ENCODE measurements at regions not wholly inside any gene's neighbourhood (a gene's known extent, or its start where the extent isn't known, plus 50 kb on each side); places are given as distances from the start of the nearest gene placed in this dataset.

GRCh38 chr9:26437056-26437711, 455.4 kb downstream of the CAAP1 start:
- POLR2A ChIA-PET: no interaction called here
- H3K27me3 ChIP-seq (ENCODE audit: insufficient read depth): no peaks in the 10 kb centered on the region
- H3K9me3 ChIP-seq: no peaks in the 10 kb centered on the region

DNA sequence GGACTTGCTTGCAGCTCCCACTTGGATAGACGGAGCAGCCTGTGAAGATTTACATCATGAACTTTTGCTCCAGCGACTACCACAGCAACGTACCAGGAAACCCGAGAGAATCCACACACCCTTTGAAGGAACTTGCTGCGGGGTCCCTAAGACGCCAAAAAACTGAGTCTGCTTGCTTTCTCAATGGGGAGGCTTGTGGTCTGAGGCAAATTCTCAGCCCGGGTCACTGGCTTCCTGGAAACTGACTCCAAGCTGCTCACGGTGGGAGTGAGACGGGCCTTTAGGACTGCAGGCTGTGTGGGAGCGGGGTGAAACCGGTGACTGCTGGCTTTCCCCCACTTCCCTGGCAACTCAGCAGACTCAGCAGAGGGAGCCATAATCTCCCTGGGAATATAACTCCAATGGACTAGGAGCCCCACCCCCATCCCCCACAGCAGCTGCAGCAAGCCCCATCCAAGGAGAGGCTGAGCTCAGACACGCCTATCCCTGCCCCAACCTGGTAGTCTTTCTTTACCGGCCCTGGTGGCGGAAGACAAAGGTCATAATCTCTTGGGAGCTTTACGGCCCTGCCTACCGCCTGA, 466.0 kb downstream of the CAAP1 start:
- no peaks in the 10 kb centered on the region for H3K9me2 ChIP-seq
- no peak overlapping the region for H3K27ac ChIP-seq (ENCODE audit: low read depth in 2 of 2, low read length in 1 of 2)
- H3K9ac ChIP-seq: no peak overlapping the region
- H4K20me1 ChIP-seq (ENCODE audit: insufficient read depth): no peaks in the 10 kb centered on the region
- H3K9me3 ChIP-seq: no peaks in the 10 kb centered on the region
- WGBS (ENCODE audit: low lambda C conversion rate): 63% methylated on average over 10 of the region's 16 CpGs
- H3K79me2 ChIP-seq (ENCODE audit: insufficient read depth): no peaks in the 10 kb centered on the region
- no peak for DNase-seq
- no peaks in the 10 kb centered on the region for H3K4me1 ChIP-seq (ENCODE audit: control insufficient read depth in 1 of 2, insufficient read depth in 2 of 2, low read depth in 1 of 2, low read length in 1 of 2)
- TF ChIP-seq, protein P1, sequence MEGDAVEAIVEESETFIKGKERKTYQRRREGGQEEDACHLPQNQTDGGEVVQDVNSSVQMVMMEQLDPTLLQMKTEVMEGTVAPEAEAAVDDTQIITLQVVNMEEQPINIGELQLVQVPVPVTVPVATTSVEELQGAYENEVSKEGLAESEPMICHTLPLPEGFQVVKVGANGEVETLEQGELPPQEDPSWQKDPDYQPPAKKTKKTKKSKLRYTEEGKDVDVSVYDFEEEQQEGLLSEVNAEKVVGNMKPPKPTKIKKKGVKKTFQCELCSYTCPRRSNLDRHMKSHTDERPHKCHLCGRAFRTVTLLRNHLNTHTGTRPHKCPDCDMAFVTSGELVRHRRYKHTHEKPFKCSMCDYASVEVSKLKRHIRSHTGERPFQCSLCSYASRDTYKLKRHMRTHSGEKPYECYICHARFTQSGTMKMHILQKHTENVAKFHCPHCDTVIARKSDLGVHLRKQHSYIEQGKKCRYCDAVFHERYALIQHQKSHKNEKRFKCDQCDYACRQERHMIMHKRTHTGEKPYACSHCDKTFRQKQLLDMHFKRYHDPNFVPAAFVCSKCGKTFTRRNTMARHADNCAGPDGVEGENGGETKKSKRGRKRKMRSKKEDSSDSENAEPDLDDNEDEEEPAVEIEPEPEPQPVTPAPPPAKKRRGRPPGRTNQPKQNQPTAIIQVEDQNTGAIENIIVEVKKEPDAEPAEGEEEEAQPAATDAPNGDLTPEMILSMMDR (IDR thresholded peaks at IDR 0.05): no peak
- TF ChIP-seq TAF1 (IDR thresholded peaks at IDR 0.05; ENCODE audit: borderline replicate concordance, low read depth, low read length) (no peak), GATA2 (CRISPR knock-in tag; IDR thresholded peaks at IDR 0.05) (no peak), MAX (IDR thresholded peaks at IDR 0.05; ENCODE audit: low read depth) (no peak), POLR2AphosphoS5 (IDR thresholded peaks at IDR 0.05; ENCODE audit: low read depth, low read length) (no peak), RAD21 (IDR thresholded peaks at IDR 0.05; ENCODE audit: low read length) (no peak), EP300 (IDR thresholded peaks at IDR 0.05; ENCODE audit: borderline replicate concordance in 1 of 2, low read depth in 1 of 2, low read length in 1 of 2) (no peak), RCOR1 (IDR thresholded peaks at IDR 0.05; ENCODE audit: low read length) (no peak), MXI1 (IDR thresholded peaks at IDR 0.05; ENCODE audit: low read depth, low read length) (no peak), ELF1 (IDR thresholded peaks at IDR 0.05) (no peak), JUND (IDR thresholded peaks at IDR 0.05) (no peak), YY1 (IDR thresholded peaks at IDR 0.05; ENCODE audit: low read depth) (no peak), GABPA (IDR thresholded peaks at IDR 0.05; ENCODE audit: low read depth) (no peak)
- TF ChIP-seq, protein P2, sequence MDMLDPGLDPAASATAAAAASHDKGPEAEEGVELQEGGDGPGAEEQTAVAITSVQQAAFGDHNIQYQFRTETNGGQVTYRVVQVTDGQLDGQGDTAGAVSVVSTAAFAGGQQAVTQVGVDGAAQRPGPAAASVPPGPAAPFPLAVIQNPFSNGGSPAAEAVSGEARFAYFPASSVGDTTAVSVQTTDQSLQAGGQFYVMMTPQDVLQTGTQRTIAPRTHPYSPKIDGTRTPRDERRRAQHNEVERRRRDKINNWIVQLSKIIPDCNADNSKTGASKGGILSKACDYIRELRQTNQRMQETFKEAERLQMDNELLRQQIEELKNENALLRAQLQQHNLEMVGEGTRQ (IDR thresholded peaks at IDR 0.05; ENCODE audit: borderline replicate concordance, low read depth, low read length): no peak
- H3K4me2 ChIP-seq: no peak overlapping the region
- H3K27me3 ChIP-seq (ENCODE audit: insufficient read depth): no peaks in the 10 kb centered on the region
- CTCF ChIA-PET: interaction anchor here (1.5 kb wide), 1 partner anchor 10 kb away, joined by 4 read pairs; no protein-coding TSS in a partner anchor
- POLR2A ChIA-PET: no interaction called here
- H3K4me3 ChIP-seq (ENCODE audit: low read depth in 2 of 2, low read length in 1 of 2): no peak overlapping the region
- H3K36me3 ChIP-seq (replicated peaks in 1 of 2; ENCODE audit: control insufficient read depth in 1 of 2, insufficient read depth in 2 of 2, low read length in 1 of 2): no peaks in the 10 kb centered on the region
- no peak overlapping the region for H2AFZ ChIP-seq (ENCODE audit: low read depth)
- H3F3A ChIP-seq (replicated peaks; ENCODE audit: insufficient read depth): no peaks in the 10 kb centered on the region

More at GRCh38 chr9:26437056-26437711, 455.4 kb downstream of the CAAP1 start:
- Histone ChIP-seq H3K4me1 (ENCODE audit: control insufficient read depth in 1 of 2, insufficient read depth in 2 of 2, low read depth in 1 of 2, low read length in 1 of 2) (no peaks in the 10 kb centered on the region; a peak in 1 of 4 replicates), H3K79me2 (ENCODE audit: insufficient read depth) (no peaks in the 10 kb centered on the region), H3K36me3 (replicated peaks in 1 of 2; ENCODE audit: control insufficient read depth in 1 of 2, insufficient read depth in 2 of 2, low read length in 1 of 2) (no peaks in the 10 kb centered on the region), H3K4me3 (ENCODE audit: low read depth in 2 of 2, low read length in 1 of 2) (no peak overlapping the region), H3F3A (replicated peaks; ENCODE audit: insufficient read depth) (no peaks in the 10 kb centered on the region), H3K27ac (ENCODE audit: low read depth in 2 of 2, low read length in 1 of 2) (no peak overlapping the region), H3K9me2 (no peaks in the 10 kb centered on the region), H4K20me1 (ENCODE audit: insufficient read depth) (no peaks in the 10 kb centered on the region), H3K4me2 (no peak overlapping the region), H3K9ac (no peak overlapping the region), H2AFZ (ENCODE audit: low read depth) (no peak overlapping the region)
- CTCF ChIA-PET: interaction anchor here (0.8 kb wide), 1 partner anchor 15 kb away, joined by 3 read pairs; no protein-coding TSS in a partner anchor
- no peak for DNase-seq
- 10% methylated on average over 1 of the region's 1 CpG for WGBS (ENCODE audit: low lambda C conversion rate)
- TF ChIP-seq SMC3 (IDR thresholded peaks at IDR 0.05; ENCODE audit: low read depth, low read length): no peak
- TF ChIP-seq, protein P3, sequence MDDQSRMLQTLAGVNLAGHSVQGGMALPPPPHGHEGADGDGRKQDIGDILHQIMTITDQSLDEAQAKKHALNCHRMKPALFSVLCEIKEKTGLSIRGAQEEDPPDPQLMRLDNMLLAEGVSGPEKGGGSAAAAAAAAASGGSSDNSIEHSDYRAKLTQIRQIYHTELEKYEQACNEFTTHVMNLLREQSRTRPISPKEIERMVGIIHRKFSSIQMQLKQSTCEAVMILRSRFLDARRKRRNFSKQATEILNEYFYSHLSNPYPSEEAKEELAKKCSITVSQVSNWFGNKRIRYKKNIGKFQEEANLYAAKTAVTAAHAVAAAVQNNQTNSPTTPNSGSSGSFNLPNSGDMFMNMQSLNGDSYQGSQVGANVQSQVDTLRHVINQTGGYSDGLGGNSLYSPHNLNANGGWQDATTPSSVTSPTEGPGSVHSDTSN (IDR thresholded peaks at IDR 0.05): no peak
- no peak for TF ChIP-seq FOSL2 (IDR thresholded peaks at IDR 0.05; ENCODE audit: borderline replicate concordance, low read depth)
- TF ChIP-seq MEF2A (IDR thresholded peaks at IDR 0.05; ENCODE audit: borderline replicate concordance, low read depth): no peak

Measured in SK-N-SH (cell line).